DOHH2 (cell line): ENCODE measurements at regions not wholly inside any gene's neighbourhood (a gene's known extent, or its start where the extent isn't known, plus 50 kb on each side); places are given as distances from the start of the nearest gene placed in this dataset.

Experiments used
- H3F3A ChIP-seq: fragments of 200-600 bp; sonication (generic), shearing (Covaris generic); 2 replicates; pipeline ENCODE4 v1.6.0; 2016; ENCODE audit warnings: antibody characterized with exemption, mild to moderate bottlenecking; ENCODE audit not compliant: control insufficient read depth, insufficient read depth
- H3K27ac ChIP-seq: fragments of 200-600 bp; sonication (generic); 2 replicates; pipeline ENCODE4 v1.5.1; 2014; ENCODE audit warnings: low read depth, mild to moderate bottlenecking, low read length, moderate library complexity
- H3K27me3 ChIP-seq: fragments of 200-600 bp; sonication (generic); 2 replicates; pipeline ENCODE4 v1.6.1; 2014; ENCODE audit warnings: mild to moderate bottlenecking, low read length, mixed read lengths; ENCODE audit not compliant: control insufficient read depth
- H3K36me3 ChIP-seq: fragments of 200-600 bp; sonication (generic); 2 replicates; pipeline ENCODE4 v1.6.1; 2014; ENCODE audit warnings: mild to moderate bottlenecking, low read length, moderate library complexity, mixed read lengths; ENCODE audit not compliant: control insufficient read depth
- H3K4me1 ChIP-seq: fragments of 200-600 bp; sonication (generic); 2 replicates; pipeline ENCODE4 v1.6.1; 2014; ENCODE audit warnings: mild to moderate bottlenecking, low read length, mixed read lengths; ENCODE audit not compliant: control insufficient read depth
- H3K4me2 ChIP-seq: fragments of 200-600 bp; sonication (generic); 2 replicates; pipeline ENCODE4 v1.6.0; 2014; ENCODE audit warnings: mild to moderate bottlenecking, low read length, moderate library complexity
- H3K4me3 ChIP-seq: fragments of 200-600 bp; sonication (generic); 2 replicates; pipeline ENCODE4 v1.5.1; 2014; ENCODE audit warnings: mild to moderate bottlenecking, low read length, mixed read lengths
- H3K79me2 ChIP-seq: fragments of 200-600 bp; sonication (generic); 2 replicates; pipeline ENCODE4 v1.6.1; 2014; ENCODE audit warnings: mild to moderate bottlenecking, low read length, mixed read lengths; ENCODE audit not compliant: control insufficient read depth
- H3K9me2 ChIP-seq: fragments of 200-600 bp; sonication (generic); replicated peaks from 2 replicates; pipeline ENCODE4 v1.6.1; 2014; ENCODE audit warnings: mild to moderate bottlenecking, low read length, mixed read lengths; ENCODE audit not compliant: control insufficient read depth
- H3K9me3 ChIP-seq: fragments of 200-600 bp; sonication (generic); 2 replicates; pipeline ENCODE4 v1.6.1; 2014; ENCODE audit warnings: antibody characterized with exemption, low read length, mixed read lengths; ENCODE audit not compliant: control insufficient read depth, insufficient read depth
- H4K20me1 ChIP-seq: fragments of 200-600 bp; sonication (generic); 2 replicates; pipeline ENCODE4 v1.6.0; 2014; ENCODE audit warnings: low read depth, mild to moderate bottlenecking, antibody characterized with exemption, low read length, moderate library complexity; ENCODE audit not compliant: control insufficient read depth, insufficient read depth
- EZH2phosphoT487 ChIP-seq: fragments of 200-600 bp; sonication (generic); IDR thresholded peaks from 2 replicates; pipeline ENCODE4 v1.6.1; 2017; ENCODE audit warnings: borderline replicate concordance, mild to moderate bottlenecking, antibody characterized with exemption, low read length, moderate library complexity, mixed read lengths
- TF ChIP-seq, protein P1 (sequence below): fragments of 200-600 bp; sonication (generic); IDR thresholded peaks from one replicate; pipeline ENCODE4 v1.5.1; 2014; ENCODE audit warnings: antibody characterized with exemption, mild to moderate bottlenecking, low read depth, low read length; ENCODE audit not compliant: poor library complexity, severe bottlenecking

- H3K36me3 ChIP-seq = no peaks in the 10 kb centered on the region
- H3K9me2 ChIP-seq = no peaks in the 10 kb centered on the region
- TF ChIP-seq, protein P1, sequence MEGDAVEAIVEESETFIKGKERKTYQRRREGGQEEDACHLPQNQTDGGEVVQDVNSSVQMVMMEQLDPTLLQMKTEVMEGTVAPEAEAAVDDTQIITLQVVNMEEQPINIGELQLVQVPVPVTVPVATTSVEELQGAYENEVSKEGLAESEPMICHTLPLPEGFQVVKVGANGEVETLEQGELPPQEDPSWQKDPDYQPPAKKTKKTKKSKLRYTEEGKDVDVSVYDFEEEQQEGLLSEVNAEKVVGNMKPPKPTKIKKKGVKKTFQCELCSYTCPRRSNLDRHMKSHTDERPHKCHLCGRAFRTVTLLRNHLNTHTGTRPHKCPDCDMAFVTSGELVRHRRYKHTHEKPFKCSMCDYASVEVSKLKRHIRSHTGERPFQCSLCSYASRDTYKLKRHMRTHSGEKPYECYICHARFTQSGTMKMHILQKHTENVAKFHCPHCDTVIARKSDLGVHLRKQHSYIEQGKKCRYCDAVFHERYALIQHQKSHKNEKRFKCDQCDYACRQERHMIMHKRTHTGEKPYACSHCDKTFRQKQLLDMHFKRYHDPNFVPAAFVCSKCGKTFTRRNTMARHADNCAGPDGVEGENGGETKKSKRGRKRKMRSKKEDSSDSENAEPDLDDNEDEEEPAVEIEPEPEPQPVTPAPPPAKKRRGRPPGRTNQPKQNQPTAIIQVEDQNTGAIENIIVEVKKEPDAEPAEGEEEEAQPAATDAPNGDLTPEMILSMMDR = no peak
- no peak for TF ChIP-seq EZH2phosphoT487
These were observed 209.9 kb upstream of the SLC35B3 start for GRCh38 chr6:8645212-8645611.

GRCh38 chr6:8644306-8644705, 209.0 kb upstream of the SLC35B3 start:
- Histone ChIP-seq H3K9me3 (0 out of 2 replicates have a peak, but pooled peaks cover 3% of the 10 kb centered on the region), H3K36me3 (no peaks in the 10 kb centered on the region), H3K4me1 (no peaks in the 10 kb centered on the region), H3K79me2 (no peaks in the 10 kb centered on the region), H3K27ac (no peak overlapping the region), H3K4me3 (no peak overlapping the region), H4K20me1 (no peaks in the 10 kb centered on the region), H3K4me2 (no peak overlapping the region), H3K27me3 (no peaks in the 10 kb centered on the region), H3K9me2 (no peaks in the 10 kb centered on the region), H3F3A (no peaks in the 10 kb centered on the region)
- TF ChIP-seq, protein P1 = no peak
- TF ChIP-seq EZH2phosphoT487 = no peak

More at GRCh38 chr6:8645212-8645611, 209.9 kb upstream of the SLC35B3 start:
- no peaks in the 10 kb centered on the region for H3F3A ChIP-seq
- 0 out of 2 replicates have a peak, but pooled peaks cover 3% of the 10 kb centered on the region for H3K9me3 ChIP-seq
- no peak overlapping the region for H3K4me2 ChIP-seq
- H3K79me2 ChIP-seq = no peaks in the 10 kb centered on the region
- H3K4me1 ChIP-seq = no peaks in the 10 kb centered on the region
- no peak overlapping the region for H3K4me3 ChIP-seq
- H3K27ac ChIP-seq = no peak overlapping the region
- no peaks in the 10 kb centered on the region for H4K20me1 ChIP-seq
- H3K27me3 ChIP-seq = no peaks in the 10 kb centered on the region

DNA sequence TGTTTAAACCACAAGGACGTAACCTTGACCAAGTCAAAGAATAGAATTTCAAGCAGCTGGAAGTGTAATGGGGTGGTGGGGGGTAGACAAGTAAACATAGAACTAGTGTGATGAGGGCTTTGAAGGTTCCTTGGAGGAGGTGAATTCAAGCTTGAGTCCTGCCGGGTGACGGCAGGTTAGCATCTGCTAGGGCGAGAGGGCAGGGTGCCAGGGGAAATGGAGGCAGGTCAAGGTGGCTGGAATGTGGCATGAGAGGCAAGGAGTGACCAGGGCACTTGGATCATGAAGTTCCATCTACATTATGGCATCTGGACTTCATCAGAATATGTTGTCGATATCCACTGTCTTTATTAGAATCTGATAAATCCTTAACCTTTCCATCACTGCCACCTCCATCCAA, 207.5 kb upstream of the SLC35B3 start:
- H3F3A ChIP-seq = no peaks in the 10 kb centered on the region
- no peak for TF ChIP-seq EZH2phosphoT487
- TF ChIP-seq, protein P1 = no peak
- H3K4me2 ChIP-seq = no peak overlapping the region
- no peaks in the 10 kb centered on the region for H3K36me3 ChIP-seq
- H4K20me1 ChIP-seq = no peaks in the 10 kb centered on the region
- no peak overlapping the region for H3K27ac ChIP-seq
- H3K4me1 ChIP-seq = no peaks in the 10 kb centered on the region
- no peaks in the 10 kb centered on the region for H3K9me2 ChIP-seq
- H3K4me3 ChIP-seq = no peak overlapping the region
- H3K79me2 ChIP-seq = no peaks in the 10 kb centered on the region
- 0 out of 2 replicates have a peak, but pooled peaks cover 3% of the 10 kb centered on the region for H3K9me3 ChIP-seq
- no peaks in the 10 kb centered on the region for H3K27me3 ChIP-seq
